Prostate gland (tissue), 2 donors: ENCODE measurements at regions not wholly inside any gene's neighbourhood (a gene's known extent, or its start where the extent isn't known, plus 50 kb on each side); places are given as distances from the start of the nearest gene placed in this dataset.

Experiments
- CTCF ChIP-seq, 4 experiments: fragments of 200-600 bp in 2 of 4; fragments of 450-650 bp in 2 of 4; sonication (generic) in 2 of 4; IDR thresholded peaks; 1 replicate in 3 of 4; 2 replicates in 1 of 4; pipeline ENCODE4 v1.5.1; 2016 to 2019; ENCODE audit warnings: antibody characterized with exemption in 4 of 4, mild to moderate bottlenecking in 2 of 4, moderate library complexity in 2 of 4
- POLR2A ChIP-seq: fragments of 450-650 bp; IDR thresholded peaks from one replicate; pipeline ENCODE4 v1.6.1; 2016; ENCODE audit warnings: antibody characterized with exemption, mild to moderate bottlenecking
- POLR2AphosphoS5 ChIP-seq: sonication (generic); formaldehyde crosslinking; IDR thresholded peaks from one replicate; pipeline ENCODE4 v1.6.1; 2017; ENCODE audit warnings: antibody characterized with exemption

DNA sequence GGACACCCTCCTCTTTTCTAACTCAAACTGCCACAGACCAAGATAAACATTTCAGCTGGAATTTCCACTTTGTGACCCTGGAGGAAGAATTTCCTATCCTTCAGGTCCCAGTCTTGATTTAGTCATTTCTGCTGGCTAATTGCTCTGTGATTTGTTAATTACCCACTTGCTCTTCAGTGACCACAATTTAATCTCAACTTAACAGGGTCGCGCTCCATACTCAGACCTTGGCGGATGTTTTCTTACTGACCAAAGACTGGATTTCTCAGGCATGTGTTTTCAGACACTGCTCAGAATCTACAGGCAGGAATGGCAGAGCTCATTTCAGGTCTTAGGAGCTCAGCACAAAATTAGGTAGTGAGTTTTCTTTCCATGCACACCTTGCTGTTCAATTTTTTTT lies 188.9 kb downstream of the ASMT start:
- TF ChIP-seq POLR2AphosphoS5 (no peak), CTCF (IDR thresholded peaks at IDR 0.05) (no peak), POLR2A (no peak)
